Astrocyte of the cerebellum (primary cell): ENCODE measurements at regions not wholly inside any gene's neighbourhood (a gene's known extent, or its start where the extent isn't known, plus 50 kb on each side); places are given as distances from the start of the nearest gene placed in this dataset.
"Not testable (repeated sequence)": the region's sequence is repeated elsewhere in the genome, so short reads cannot be mapped to it uniquely, and the experiment has no call there.

ENCODE experiments used
- DNase-seq: peaks from one replicate; pipeline ENCODE4 v3.0.0-alpha.2; 2011; ENCODE audit warnings: low read depth
- H3K4me3 ChIP-seq: 2 replicates; pipeline ENCODE4 v1.5.1; 2011; ENCODE audit warnings: mild to moderate bottlenecking, low read depth, low read length, moderate library complexity
- CTCF ChIP-seq: IDR thresholded peaks from 2 replicates; pipeline ENCODE4 v1.5.1; 2012; ENCODE audit warnings: low read length, low read depth, moderate library complexity, mild to moderate bottlenecking; ENCODE audit errors: missing control alignments
- in situ Hi-C: cut with HindIII; loops from 2 replicates; pipeline ENCODE4 v1.10.0; 2017; ENCODE audit warnings: low sequenced_read_pairs

GRCh38 chr2:125644257-125644656, 1011.7 kb upstream of the GYPC start:
- in situ Hi-C loops = no loop called here
- DNase-seq = no peak
- TF ChIP-seq CTCF = no peak
- H3K4me3 ChIP-seq = no peak overlapping the region

- no peak for TF ChIP-seq CTCF
- no peak overlapping the region for H3K4me3 ChIP-seq
- in situ Hi-C loops = no loop called here
- DNase-seq = no peak
These were observed 1003.7 kb upstream of the GYPC start for GRCh38 chr2:125652280-125652679.

DNA sequence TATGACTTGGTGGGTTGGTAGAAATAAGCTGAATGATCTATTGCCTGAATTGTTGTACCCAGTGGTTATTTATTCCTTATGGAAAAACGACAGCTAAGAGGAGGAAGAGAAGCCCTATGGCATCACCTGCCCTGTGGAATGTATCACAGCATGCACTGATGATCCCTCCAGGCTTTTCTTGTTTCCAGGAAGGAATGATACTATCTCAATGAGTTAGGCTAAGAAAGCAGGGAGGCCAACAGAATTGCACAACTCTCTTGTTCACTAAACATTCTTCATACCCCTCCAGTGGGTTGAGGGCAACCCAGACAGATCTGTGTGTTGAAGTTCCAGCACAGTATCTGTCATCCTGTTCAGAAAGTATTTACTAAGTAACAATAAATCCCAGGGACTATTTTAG, 1001.7 kb upstream of the GYPC start:
- DNase-seq = no peak
- no peak overlapping the region for H3K4me3 ChIP-seq
- in situ Hi-C loops = no loop called here
- no peak for TF ChIP-seq CTCF

GRCh38 chr2:125656190-125656589, 999.8 kb upstream of the GYPC start:
- in situ Hi-C loops = no loop called here
- H3K4me3 ChIP-seq = no peak overlapping the region
- no peak for DNase-seq
- TF ChIP-seq CTCF = no peak

DNA sequence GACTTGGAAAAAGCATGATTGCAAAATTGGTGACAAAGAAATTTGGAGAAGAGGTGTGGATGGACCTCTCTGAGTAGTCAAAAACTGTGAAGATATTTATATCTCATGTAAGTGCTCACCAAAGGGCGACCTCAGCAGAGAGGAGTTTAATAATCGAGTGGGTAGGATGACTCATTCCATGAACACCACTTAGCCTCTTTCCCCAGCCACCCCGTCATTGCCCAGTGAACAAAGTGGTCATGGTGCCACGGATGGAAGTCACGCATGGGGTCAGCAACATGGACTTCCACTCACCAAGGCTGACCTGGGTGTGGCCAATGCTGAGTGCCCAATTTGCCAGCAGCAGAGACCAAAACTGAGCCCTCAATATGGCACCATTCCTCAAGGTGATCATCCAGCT, 997.4 kb upstream of the GYPC start:
- no peak for TF ChIP-seq CTCF
- no peak overlapping the region for H3K4me3 ChIP-seq
- no peak for DNase-seq
- in situ Hi-C loops = no loop called here

GRCh38 chr2:125660369-125660768, 995.6 kb upstream of the GYPC start:
- DNase-seq, H3K4me3 ChIP-seq, in situ Hi-C loops: not testable (repeated sequence)

- in situ Hi-C loops = no loop called here
- no peak overlapping the region for H3K4me3 ChIP-seq
- no peak for TF ChIP-seq CTCF
- DNase-seq = no peak
These were observed 988.3 kb upstream of the GYPC start for GRCh38 chr2:125667630-125668029.
